ENCODE measurements at regions not wholly inside any gene's neighbourhood (a gene's known extent, or its start where the extent isn't known, plus 50 kb on each side); places are given as distances from the start of the nearest gene placed in this dataset.

- Histone ChIP-seq H3K36me3 (ENCODE audit: control insufficient read depth, insufficient read depth, low read length) (no peaks in the 10 kb centered on the region), H3K27me3 (ENCODE audit: control insufficient read depth, insufficient read depth, low read length) (no peaks in the 10 kb centered on the region), H3K27ac (ENCODE audit: low read depth, low read length) (no peak overlapping the region), H3K9me3 (ENCODE audit: control insufficient read depth, insufficient read depth, low read length) (no peaks in the 10 kb centered on the region), H3K4me1 (ENCODE audit: control insufficient read depth, insufficient read depth, low read length) (no peaks in the 10 kb centered on the region), H3K4me3 (ENCODE audit: low read depth, low read length) (no peak overlapping the region)
- no peak for DNase-seq (ENCODE audit: low read depth in 4 of 6, low spot score in 6 of 6)
- WGBS (ENCODE audit: insufficient coverage): 91% methylated on average over 13 of the region's 14 CpGs
Measured at GRCh38 chr1:18535391-18536210, 54.9 kb downstream of the KLHDC7A start.

- H3K27me3 ChIP-seq (ENCODE audit: control insufficient read depth, insufficient read depth, low read length): no peaks in the 10 kb centered on the region
- no peaks in the 10 kb centered on the region for H3K36me3 ChIP-seq (ENCODE audit: control insufficient read depth, insufficient read depth, low read length)
- no peak overlapping the region for H3K4me3 ChIP-seq (ENCODE audit: low read depth, low read length)
- H3K9me3 ChIP-seq (ENCODE audit: control insufficient read depth, insufficient read depth, low read length): no peaks in the 10 kb centered on the region
- 100% methylated on average over 2 of the region's 2 CpGs for WGBS (ENCODE audit: insufficient coverage)
- H3K4me1 ChIP-seq (ENCODE audit: control insufficient read depth, insufficient read depth, low read length): no peaks in the 10 kb centered on the region
- DNase-seq (ENCODE audit: low read depth in 4 of 6, low spot score in 6 of 6): no peak
- no peak overlapping the region for H3K27ac ChIP-seq (ENCODE audit: low read depth, low read length)
Measured at GRCh38 chr1:18536356-18536755, 55.6 kb downstream of the KLHDC7A start.

GRCh38 chr1:18536915-18537314 lies 56.2 kb downstream of the KLHDC7A start:
- 84% methylated on average over 8 of the region's 9 CpGs for WGBS (ENCODE audit: insufficient coverage)
- H3K4me1 ChIP-seq (ENCODE audit: control insufficient read depth, insufficient read depth, low read length): no peaks in the 10 kb centered on the region

GRCh38 chr1:18537386-18538306 lies 56.9 kb downstream of the KLHDC7A start:
- Histone ChIP-seq H3K4me3 (ENCODE audit: low read depth, low read length) (no peak overlapping the region), H3K27me3 (ENCODE audit: control insufficient read depth, insufficient read depth, low read length) (no peaks in the 10 kb centered on the region), H3K36me3 (ENCODE audit: control insufficient read depth, insufficient read depth, low read length) (no peaks in the 10 kb centered on the region), H3K27ac (ENCODE audit: low read depth, low read length) (no peak overlapping the region), H3K4me1 (ENCODE audit: control insufficient read depth, insufficient read depth, low read length) (peaks cover 5% of the 10 kb centered on the region), H3K9me3 (ENCODE audit: control insufficient read depth, insufficient read depth, low read length) (no peaks in the 10 kb centered on the region)
- DNase-seq (ENCODE audit: low read depth in 4 of 6, low spot score in 6 of 6): peak in 1 of 6 donors; percentile 37
- 82% methylated on average over 15 of the region's 16 CpGs for WGBS (ENCODE audit: insufficient coverage)

More at GRCh38 chr1:18536915-18537314, 56.2 kb downstream of the KLHDC7A start:
- H3K36me3 ChIP-seq (ENCODE audit: control insufficient read depth, insufficient read depth, low read length): no peaks in the 10 kb centered on the region
- no peaks in the 10 kb centered on the region for H3K9me3 ChIP-seq (ENCODE audit: control insufficient read depth, insufficient read depth, low read length)
- H3K4me3 ChIP-seq (ENCODE audit: low read depth, low read length): no peak overlapping the region
- H3K27me3 ChIP-seq (ENCODE audit: control insufficient read depth, insufficient read depth, low read length): no peaks in the 10 kb centered on the region
- H3K27ac ChIP-seq (ENCODE audit: low read depth, low read length): no peak overlapping the region
- DNase-seq (ENCODE audit: low read depth in 4 of 6, low spot score in 6 of 6): no peak

GRCh38 chr1:18539171-18539570 lies 58.4 kb downstream of the KLHDC7A start:
- Histone ChIP-seq H3K4me1 (ENCODE audit: control insufficient read depth, insufficient read depth, low read length) (peaks cover 5% of the 10 kb centered on the region), H3K36me3 (ENCODE audit: control insufficient read depth, insufficient read depth, low read length) (no peaks in the 10 kb centered on the region), H3K27ac (ENCODE audit: low read depth, low read length) (no peak overlapping the region), H3K9me3 (ENCODE audit: control insufficient read depth, insufficient read depth, low read length) (no peaks in the 10 kb centered on the region), H3K4me3 (ENCODE audit: low read depth, low read length) (no peak overlapping the region), H3K27me3 (ENCODE audit: control insufficient read depth, insufficient read depth, low read length) (no peaks in the 10 kb centered on the region)
- WGBS (ENCODE audit: insufficient coverage): 86% methylated on average over 4 of the region's 4 CpGs
- no peak for DNase-seq (ENCODE audit: low read depth in 4 of 6, low spot score in 6 of 6)

- no peak for DNase-seq (ENCODE audit: low read depth in 4 of 6, low spot score in 6 of 6)
- Histone ChIP-seq H3K4me1 (ENCODE audit: control insufficient read depth, insufficient read depth, low read length) (peaks cover 5% of the 10 kb centered on the region), H3K36me3 (ENCODE audit: control insufficient read depth, insufficient read depth, low read length) (no peaks in the 10 kb centered on the region), H3K27ac (ENCODE audit: low read depth, low read length) (no peak overlapping the region), H3K9me3 (ENCODE audit: control insufficient read depth, insufficient read depth, low read length) (no peaks in the 10 kb centered on the region), H3K27me3 (ENCODE audit: control insufficient read depth, insufficient read depth, low read length) (no peaks in the 10 kb centered on the region), H3K4me3 (ENCODE audit: low read depth, low read length) (no peak overlapping the region)
- WGBS (ENCODE audit: insufficient coverage): 50% methylated on average over 1 of the region's 3 CpGs
Measured at GRCh38 chr1:18540136-18540765, 59.5 kb downstream of the KLHDC7A start.

GRCh38 chr1:18541046-18541795 lies 60.5 kb downstream of the KLHDC7A start:
- no peaks in the 10 kb centered on the region for H3K27me3 ChIP-seq (ENCODE audit: control insufficient read depth, insufficient read depth, low read length)

GRCh38 chr1:18542351-18542750 lies 61.6 kb downstream of the KLHDC7A start:
- Histone ChIP-seq H3K36me3 (ENCODE audit: control insufficient read depth, insufficient read depth, low read length) (no peaks in the 10 kb centered on the region), H3K4me1 (ENCODE audit: control insufficient read depth, insufficient read depth, low read length) (peaks cover 5% of the 10 kb centered on the region), H3K4me3 (ENCODE audit: low read depth, low read length) (no peak overlapping the region), H3K9me3 (ENCODE audit: control insufficient read depth, insufficient read depth, low read length) (no peaks in the 10 kb centered on the region), H3K27ac (ENCODE audit: low read depth, low read length) (no peak overlapping the region), H3K27me3 (ENCODE audit: control insufficient read depth, insufficient read depth, low read length) (no peaks in the 10 kb centered on the region)
- peak in 1 of 6 donors; percentile 57 for DNase-seq (ENCODE audit: low read depth in 4 of 6, low spot score in 6 of 6)
- WGBS (ENCODE audit: insufficient coverage): 0% methylated on average over 3 of the region's 8 CpGs

More at GRCh38 chr1:18541046-18541795, 60.5 kb downstream of the KLHDC7A start:
- WGBS (ENCODE audit: insufficient coverage): 90% methylated on average over 9 of the region's 9 CpGs
- no peak overlapping the region for H3K27ac ChIP-seq (ENCODE audit: low read depth, low read length)
- H3K4me1 ChIP-seq (ENCODE audit: control insufficient read depth, insufficient read depth, low read length): peaks cover 5% of the 10 kb centered on the region
- no peak overlapping the region for H3K4me3 ChIP-seq (ENCODE audit: low read depth, low read length)
- H3K9me3 ChIP-seq (ENCODE audit: control insufficient read depth, insufficient read depth, low read length): no peaks in the 10 kb centered on the region
- H3K36me3 ChIP-seq (ENCODE audit: control insufficient read depth, insufficient read depth, low read length): no peaks in the 10 kb centered on the region
- DNase-seq (ENCODE audit: low read depth in 4 of 6, low spot score in 6 of 6): no peak

GRCh38 chr1:18546026-18546425 lies 65.3 kb downstream of the KLHDC7A start:
- DNase-seq (ENCODE audit: low read depth in 4 of 6, low spot score in 6 of 6): no peak
- Histone ChIP-seq H3K4me1 (ENCODE audit: control insufficient read depth, insufficient read depth, low read length) (peaks cover 5% of the 10 kb centered on the region), H3K27me3 (ENCODE audit: control insufficient read depth, insufficient read depth, low read length) (no peaks in the 10 kb centered on the region), H3K27ac (ENCODE audit: low read depth, low read length) (no peak overlapping the region), H3K4me3 (ENCODE audit: low read depth, low read length) (no peak overlapping the region), H3K9me3 (ENCODE audit: control insufficient read depth, insufficient read depth, low read length) (no peaks in the 10 kb centered on the region), H3K36me3 (ENCODE audit: control insufficient read depth, insufficient read depth, low read length) (no peaks in the 10 kb centered on the region)
- WGBS (ENCODE audit: insufficient coverage): 51% methylated on average over 4 of the region's 8 CpGs
